Endothelial cell of umbilical vein (primary cell): ENCODE measurements at regions not wholly inside any gene's neighbourhood (a gene's known extent, or its start where the extent isn't known, plus 50 kb on each side); places are given as distances from the start of the nearest gene placed in this dataset.

ENCODE experiments used
- BruUV-seq: library from RNA; stranded (reverse); fragments of 400-500 nt; replicated peaks from 2 replicates; lab custom pipeline; 2021; lab: Mats Ljungman, UMichigan
- CTCF ChIA-PET: fragments of 300-600, 350-600 bp; sonication (Branson Sonifier 250); formaldehyde crosslinking; loops from one replicate; lab custom pipeline; 2021; ENCODE audit warnings: antibody characterized with exemption, inconsistent platforms; lab: Charles Lee
- POLR2A ChIA-PET: fragments of 300-600, 350-600 bp; sonication (Branson Sonifier 250); formaldehyde crosslinking; loops from one replicate; lab custom pipeline; 2021; ENCODE audit warnings: antibody characterized with exemption, inconsistent platforms; lab: Charles Lee
- DNase-seq: peaks from one replicate; pipeline ENCODE4 v3.0.0-alpha.2; 2011; ENCODE audit warnings: low read depth, low spot score
- FAIRE-seq: peaks from 2 replicates; lab custom pipeline; 2011; peaks lifted over from hg19 to GRCh38; lab: Jason Lieb, UNC
- H2AFZ ChIP-seq: 2 replicates; pipeline ENCODE4 v1.6.0; 2012; ENCODE audit warnings: low read depth, low read length, control low read depth, inconsistent platforms
- H3K27ac ChIP-seq: 2 replicates; pipeline ENCODE4 v1.5.1; 2011; ENCODE audit warnings: low read depth, mild to moderate bottlenecking, control low read depth, low read length, moderate library complexity; ENCODE audit not compliant: insufficient read depth
- H3K27me3 ChIP-seq, 2 experiments: 2 replicates each; pipeline versions ENCODE4 v1.6.0 to v1.6.1; 2011; ENCODE audit warnings: low read length in 2 of 2, mixed read lengths in 1 of 2; ENCODE audit not compliant: control insufficient read depth in 2 of 2, insufficient read depth in 2 of 2
- H3K36me3 ChIP-seq, 2 experiments: 2 replicates in 1 of 2; 3 replicates in 1 of 2; pipeline ENCODE4 v1.5.1; 2011; ENCODE audit warnings: low read length in 2 of 2, mild to moderate bottlenecking in 1 of 2, moderate library complexity in 1 of 2; ENCODE audit not compliant: control insufficient read depth in 2 of 2, insufficient read depth in 2 of 2; ENCODE audit errors: extremely low read depth in 1 of 2
- H3K4me1 ChIP-seq: 3 replicates; pipeline ENCODE4 v1.5.1; 2011; ENCODE audit warnings: mild to moderate bottlenecking, low read length; ENCODE audit not compliant: control insufficient read depth, insufficient read depth; ENCODE audit errors: extremely low read depth
- H3K4me2 ChIP-seq: 2 replicates; pipeline ENCODE4 v1.6.1; 2011; ENCODE audit warnings: low read length, control low read depth, mixed read lengths; ENCODE audit not compliant: insufficient read depth
- H3K4me3 ChIP-seq, 3 experiments: fragments of 200-600 bp in 1 of 3; sonication (generic), shearing (Covaris generic) in 1 of 3; replicated peaks in 1 of 3; 2 replicates each; pipeline ENCODE4 v1.5.1; 2011 to 2016; ENCODE audit warnings: control low read depth in 3 of 3, low read length in 3 of 3, mild to moderate bottlenecking in 2 of 3, inconsistent platforms in 1 of 3, low read depth in 1 of 3, moderate library complexity in 1 of 3; ENCODE audit not compliant: insufficient read depth in 1 of 3
- H3K79me2 ChIP-seq: 2 replicates; pipeline ENCODE4 v1.6.0; 2012; ENCODE audit warnings: low read length, inconsistent platforms; ENCODE audit not compliant: control insufficient read depth, insufficient read depth
- H3K9ac ChIP-seq: replicated peaks from 2 replicates; pipeline ENCODE3; 2011; ENCODE audit warnings: low read length, control low read depth; ENCODE audit not compliant: insufficient read depth; ENCODE audit errors: extremely low read depth
- H3K9me1 ChIP-seq: replicated peaks from 3 replicates; pipeline ENCODE4 v1.6.0; 2011; ENCODE audit warnings: mild to moderate bottlenecking, low read length; ENCODE audit not compliant: control insufficient read depth, insufficient read depth; ENCODE audit errors: extremely low read depth
- H3K9me3 ChIP-seq: replicated peaks from 2 replicates; pipeline ENCODE4 v1.5.1; 2012; ENCODE audit warnings: low read length, inconsistent platforms; ENCODE audit not compliant: control insufficient read depth, insufficient read depth
- H4K20me1 ChIP-seq: replicated peaks from 2 replicates; pipeline ENCODE3; 2011; ENCODE audit warnings: mild to moderate bottlenecking, low read length; ENCODE audit not compliant: control insufficient read depth, insufficient read depth; ENCODE audit errors: extremely low read depth
- CTCF ChIP-seq, 2 donors: IDR thresholded peaks; 1 replicate in 1 of 2; 2 replicates in 1 of 2; pipeline ENCODE4 v1.5.1; 2011; ENCODE audit warnings: low read length in 2 of 2, mild to moderate bottlenecking in 2 of 2, moderate library complexity in 2 of 2, control low read depth in 1 of 2, inconsistent platforms in 1 of 2, low read depth in 1 of 2; ENCODE audit not compliant: insufficient read depth in 1 of 2; ENCODE audit errors: extremely low read depth in 1 of 2
- EZH2 ChIP-seq: IDR thresholded peaks from 2 replicates; pipeline ENCODE4 v1.6.1; 2012; ENCODE audit warnings: borderline replicate concordance, low read depth, mild to moderate bottlenecking, moderate library complexity, low read length, inconsistent platforms; ENCODE audit not compliant: severe bottlenecking
- FOS ChIP-seq: IDR thresholded peaks from 2 replicates; pipeline ENCODE4 v1.6.1; 2011; ENCODE audit warnings: mild to moderate bottlenecking, low read length, moderate library complexity, borderline replicate concordance; ENCODE audit not compliant: insufficient read depth
- GATA2 ChIP-seq: IDR thresholded peaks from 2 replicates; pipeline ENCODE4 v1.7.0; 2011; ENCODE audit warnings: low read depth, mild to moderate bottlenecking, moderate library complexity, mixed read lengths, low read length; ENCODE audit not compliant: insufficient read length, insufficient read depth
- MAX ChIP-seq: IDR thresholded peaks from 2 replicates; pipeline ENCODE4 v1.6.1; 2011; ENCODE audit not compliant: insufficient read depth, insufficient read length
- MYC ChIP-seq: IDR thresholded peaks from one replicate; pipeline ENCODE4 v1.6.1; 2011; ENCODE audit warnings: mild to moderate bottlenecking, low read depth, low read length
- POLR2A ChIP-seq: IDR thresholded peaks from 2 replicates; pipeline ENCODE4 v1.6.1; 2012; ENCODE audit warnings: low read depth, mild to moderate bottlenecking, control low read depth, low read length
- POLR2AphosphoS5 ChIP-seq: IDR thresholded peaks from 2 replicates; pipeline ENCODE4 v1.6.1; 2012; ENCODE audit warnings: low read depth, mild to moderate bottlenecking, control low read depth, low read length, moderate library complexity; ENCODE audit not compliant: insufficient read depth
- dilution Hi-C: fragments of 300-500 bp; cut with MboI; formaldehyde crosslinking; loops from one replicate; pipeline ENCODE4 v1.15.0; 2019; ENCODE audit warnings: low sequenced_read_pairs; ENCODE audit not compliant: extremely low pct_ligation_motif_present
- intact Hi-C: fragments of 100-400 bp; cut with micrococcal nuclease; formaldehyde crosslinking; loops from one replicate; pipeline ENCODE4 v1.10.0; 2022

DNA sequence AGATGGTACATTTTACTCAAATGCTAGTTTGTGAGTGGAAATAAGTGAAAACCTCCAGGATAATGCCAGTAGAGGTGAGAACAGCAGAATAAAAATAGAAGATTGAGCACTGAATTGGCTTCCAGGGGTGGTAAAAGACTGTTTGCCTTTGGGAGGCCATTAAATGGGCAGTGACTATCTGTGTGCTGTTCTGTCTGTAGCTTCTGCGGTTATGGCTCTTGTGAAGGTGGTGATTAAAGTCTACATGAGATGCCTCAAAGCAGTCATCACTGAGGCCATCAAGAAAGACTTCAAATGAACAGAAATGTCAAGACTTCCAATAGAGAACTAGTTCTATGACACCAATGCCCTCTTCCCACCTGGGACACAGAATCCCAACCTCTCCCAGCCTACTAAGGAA is 108.8 kb downstream of the EFHB start:
- no TSS peak for BruUV-seq
- Histone ChIP-seq H3K9me3 (peaks cover 2% of the 10 kb centered on the region), H3K4me1 (no peaks in the 10 kb centered on the region), H3K27ac (no peak overlapping the region), H3K4me3 (no peak overlapping the region), H3K79me2 (no peaks in the 10 kb centered on the region), H3K4me2 (no peak overlapping the region), H4K20me1 (no peaks in the 10 kb centered on the region), H3K36me3 (no peaks in the 10 kb centered on the region), H3K9me1 (no peaks in the 10 kb centered on the region), H2AFZ (no peak overlapping the region), H3K9ac (no peak overlapping the region), H3K27me3 (no peaks in the 10 kb centered on the region)
- dilution Hi-C loops (no loop called here), intact Hi-C loops (no loop called here)
- DNase-seq: no peak
- CTCF ChIA-PET: no interaction called here
- no peak for FAIRE-seq
- POLR2A ChIA-PET: no interaction called here
- TF ChIP-seq GATA2: no peak
- no peak for TF ChIP-seq MYC
- TF ChIP-seq POLR2A: no peak
- no peak for TF ChIP-seq POLR2AphosphoS5
- TF ChIP-seq CTCF (IDR thresholded peaks at IDR 0.05; ENCODE audit: extremely low read depth in 1 of 2, insufficient read depth in 1 of 2, low read depth in 1 of 2, low read length in 2 of 2): no peak
- no peak for TF ChIP-seq MAX
- TF ChIP-seq FOS: no peak
- no peak for TF ChIP-seq EZH2
